Glutamatergic neuron (in vitro differentiated cells): ENCODE measurements at regions not wholly inside any gene's neighbourhood (a gene's known extent, or its start where the extent isn't known, plus 50 kb on each side); places are given as distances from the start of the nearest gene placed in this dataset.

Source experiments
- DNase-seq: peaks from one replicate; pipeline ENCODE4 v3.0.0; 2022
- H3K27ac Mint-ChIP-seq: one replicate; pipeline ENCODE4 v1.8.0; 2020; ENCODE audit warnings: mild to moderate bottlenecking, mixed read lengths, inconsistent platforms; ENCODE audit not compliant: unreplicated experiment
- H3K27me3 Mint-ChIP-seq: one replicate; pipeline ENCODE4 v1.8.0; 2020; ENCODE audit warnings: mild to moderate bottlenecking, moderate library complexity, mixed read lengths, inconsistent platforms; ENCODE audit not compliant: unreplicated experiment
- H3K36me3 Mint-ChIP-seq: one replicate; pipeline ENCODE4 v1.8.0; 2020; ENCODE audit warnings: mild to moderate bottlenecking, mixed read lengths, inconsistent platforms; ENCODE audit not compliant: unreplicated experiment
- H3K4me1 Mint-ChIP-seq: one replicate; pipeline ENCODE4 v1.8.0; 2020; ENCODE audit warnings: mild to moderate bottlenecking, low read depth, mixed read lengths, inconsistent platforms; ENCODE audit not compliant: unreplicated experiment
- H3K4me3 Mint-ChIP-seq: one replicate; pipeline ENCODE4 v1.8.0; 2020; ENCODE audit warnings: mild to moderate bottlenecking, mixed read lengths, inconsistent platforms; ENCODE audit not compliant: unreplicated experiment
- H3K9me3 Mint-ChIP-seq: one replicate; pipeline ENCODE4 v1.8.0; 2020; ENCODE audit warnings: mild to moderate bottlenecking, moderate library complexity, mixed read lengths, inconsistent platforms; ENCODE audit not compliant: unreplicated experiment
- TF ChIP-seq, protein P1 (sequence below): fragments of 200-600 bp; sonication (generic); IDR thresholded peaks from one replicate; pipeline ENCODE4 v1.5.0; 2021; ENCODE audit not compliant: partially characterized antibody, unreplicated experiment

DNA sequence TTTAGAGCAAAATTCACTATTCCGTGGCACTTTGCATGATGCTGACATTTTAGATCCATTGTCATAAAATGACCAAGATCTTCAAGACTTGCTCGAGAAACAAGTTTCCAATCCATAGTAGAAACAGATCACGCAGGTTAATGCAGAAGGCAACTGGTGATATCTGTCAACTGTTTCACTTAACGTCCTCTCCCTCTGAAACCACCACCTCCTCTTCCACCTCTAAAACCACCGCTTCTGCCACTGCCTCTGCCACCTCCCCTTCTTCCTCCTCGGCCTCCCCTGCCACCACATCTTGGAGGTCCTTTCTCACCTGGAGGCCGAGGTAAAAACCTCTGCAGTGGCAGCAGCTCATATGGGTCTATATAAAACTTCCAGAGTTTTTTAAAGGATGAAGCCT, 84.6 kb upstream of the IRF2 start:
- H3K36me3 Mint-ChIP-seq: no peaks in the 10 kb centered on the region
- H3K27ac Mint-ChIP-seq: no peak overlapping the region
- DNase-seq: no peak
- H3K4me1 Mint-ChIP-seq: no peaks in the 10 kb centered on the region
- no peaks in the 10 kb centered on the region for H3K9me3 Mint-ChIP-seq
- no peaks in the 10 kb centered on the region for H3K27me3 Mint-ChIP-seq
- no peak overlapping the region for H3K4me3 Mint-ChIP-seq
- TF ChIP-seq, protein P1, sequence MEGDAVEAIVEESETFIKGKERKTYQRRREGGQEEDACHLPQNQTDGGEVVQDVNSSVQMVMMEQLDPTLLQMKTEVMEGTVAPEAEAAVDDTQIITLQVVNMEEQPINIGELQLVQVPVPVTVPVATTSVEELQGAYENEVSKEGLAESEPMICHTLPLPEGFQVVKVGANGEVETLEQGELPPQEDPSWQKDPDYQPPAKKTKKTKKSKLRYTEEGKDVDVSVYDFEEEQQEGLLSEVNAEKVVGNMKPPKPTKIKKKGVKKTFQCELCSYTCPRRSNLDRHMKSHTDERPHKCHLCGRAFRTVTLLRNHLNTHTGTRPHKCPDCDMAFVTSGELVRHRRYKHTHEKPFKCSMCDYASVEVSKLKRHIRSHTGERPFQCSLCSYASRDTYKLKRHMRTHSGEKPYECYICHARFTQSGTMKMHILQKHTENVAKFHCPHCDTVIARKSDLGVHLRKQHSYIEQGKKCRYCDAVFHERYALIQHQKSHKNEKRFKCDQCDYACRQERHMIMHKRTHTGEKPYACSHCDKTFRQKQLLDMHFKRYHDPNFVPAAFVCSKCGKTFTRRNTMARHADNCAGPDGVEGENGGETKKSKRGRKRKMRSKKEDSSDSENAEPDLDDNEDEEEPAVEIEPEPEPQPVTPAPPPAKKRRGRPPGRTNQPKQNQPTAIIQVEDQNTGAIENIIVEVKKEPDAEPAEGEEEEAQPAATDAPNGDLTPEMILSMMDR: no peak

DNA sequence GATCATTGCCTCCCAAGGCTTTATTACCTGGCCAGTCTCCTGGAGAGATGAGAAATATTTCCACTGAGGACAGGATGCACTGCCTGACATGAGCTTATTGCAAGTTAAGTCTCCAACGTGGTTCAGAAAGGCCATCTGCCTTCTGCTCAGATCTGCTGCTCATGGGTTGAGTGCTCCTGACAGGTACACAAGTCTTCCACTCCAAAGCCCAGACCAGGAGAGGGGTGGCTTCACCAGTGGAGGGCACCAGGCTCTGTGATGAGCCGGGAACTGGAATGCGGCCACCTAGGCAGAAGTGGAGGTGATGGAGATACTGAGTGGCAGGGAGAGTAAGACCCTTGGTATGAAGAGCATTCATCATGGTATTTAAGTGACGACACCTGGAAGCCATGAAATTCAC, 79.5 kb upstream of the IRF2 start:
- TF ChIP-seq, protein P1: no peak
- no peaks in the 10 kb centered on the region for H3K27me3 Mint-ChIP-seq
- no peak overlapping the region for H3K4me3 Mint-ChIP-seq
- H3K9me3 Mint-ChIP-seq: peaks cover 7% of the 10 kb centered on the region
- DNase-seq: no peak
- H3K36me3 Mint-ChIP-seq: no peaks in the 10 kb centered on the region
- no peaks in the 10 kb centered on the region for H3K4me1 Mint-ChIP-seq
- H3K27ac Mint-ChIP-seq: no peak overlapping the region

DNA sequence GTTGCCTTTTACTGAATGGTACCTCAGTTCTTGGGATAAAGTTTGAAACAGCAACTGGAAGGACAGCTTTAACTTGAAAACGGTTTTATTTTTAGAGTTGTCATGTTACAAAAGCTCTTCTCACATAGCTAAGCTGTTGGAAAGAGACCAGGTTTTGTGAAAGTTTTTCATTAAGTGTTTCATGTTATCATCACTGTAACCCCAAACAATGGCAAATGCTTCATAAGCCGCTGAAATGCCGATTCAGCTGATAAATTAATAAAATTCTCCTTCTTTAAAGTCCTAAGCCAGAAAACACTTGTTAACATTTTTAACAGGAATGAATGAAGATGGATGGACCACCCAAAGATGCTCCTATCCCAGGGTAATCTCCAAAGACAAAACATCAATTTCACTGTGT, 76.1 kb upstream of the IRF2 start:
- no peak for DNase-seq
- Mint-ChIP-seq H3K4me1 (no peaks in the 10 kb centered on the region), H3K9me3 (peaks cover 7% of the 10 kb centered on the region), H3K36me3 (no peaks in the 10 kb centered on the region), H3K27ac (no peak overlapping the region), H3K27me3 (no peaks in the 10 kb centered on the region), H3K4me3 (no peak overlapping the region)
- TF ChIP-seq, protein P1: no peak

DNA sequence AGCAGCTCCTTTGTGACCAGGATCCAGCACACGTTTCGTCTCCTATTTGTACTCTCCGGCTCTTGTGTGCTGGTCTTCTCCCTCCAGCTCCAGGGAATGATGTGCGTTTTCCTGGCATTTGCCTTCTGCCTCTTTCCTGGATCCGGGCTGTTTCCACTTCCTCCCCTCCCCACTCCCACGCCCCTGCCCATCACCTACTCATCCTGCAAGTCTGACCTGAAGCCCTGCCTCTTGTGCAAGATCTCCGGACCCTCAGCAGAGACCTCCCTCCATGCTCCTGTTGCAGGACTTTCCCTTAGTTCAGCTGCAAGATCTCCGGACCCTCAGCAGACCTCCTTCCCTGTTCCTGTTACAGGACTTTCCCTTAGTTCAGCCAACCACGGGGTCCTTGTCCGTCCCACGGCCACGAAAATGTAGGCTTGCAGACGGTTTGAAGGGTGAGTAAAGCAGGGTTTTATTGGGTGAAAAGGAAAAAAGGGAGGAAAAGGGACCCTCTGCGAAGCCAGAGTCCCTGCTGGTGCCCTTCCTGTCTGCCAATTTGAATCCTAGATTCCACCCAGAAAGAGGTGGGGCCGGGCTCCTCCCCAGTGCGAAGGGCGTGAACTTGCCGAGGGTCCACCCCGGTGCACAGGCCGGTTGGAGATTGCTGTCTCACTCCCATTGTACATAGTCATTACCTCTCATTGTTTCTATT, 74.4 kb upstream of the IRF2 start:
- Mint-ChIP-seq H3K4me3 (no peak overlapping the region), H3K9me3 (peaks cover 7% of the 10 kb centered on the region), H3K27ac (no peak overlapping the region), H3K36me3 (no peaks in the 10 kb centered on the region), H3K4me1 (no peaks in the 10 kb centered on the region), H3K27me3 (no peaks in the 10 kb centered on the region)
- TF ChIP-seq, protein P1: no peak
- DNase-seq: no peak

DNA sequence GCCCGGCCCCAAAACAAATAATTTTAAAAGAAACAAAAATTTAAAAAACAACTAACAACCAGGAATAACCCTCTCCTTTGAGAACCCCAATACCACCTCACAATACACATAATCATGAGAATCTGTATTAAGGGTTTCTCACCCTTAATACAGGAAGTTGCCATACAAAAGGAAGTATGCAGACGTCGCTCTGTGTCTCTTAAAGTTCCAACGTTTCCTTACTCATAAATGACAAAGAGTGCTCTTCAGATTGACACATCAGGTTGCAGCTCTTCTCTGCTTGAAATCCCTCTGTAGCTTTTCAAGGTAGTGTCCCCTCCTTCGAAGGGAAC, 73.9 kb upstream of the IRF2 start:
- TF ChIP-seq, protein P1: no peak
- Mint-ChIP-seq H3K4me3 (no peak overlapping the region), H3K27me3 (no peaks in the 10 kb centered on the region), H3K9me3 (peaks cover 7% of the 10 kb centered on the region), H3K36me3 (no peaks in the 10 kb centered on the region), H3K27ac (no peak overlapping the region), H3K4me1 (no peaks in the 10 kb centered on the region)
- DNase-seq: no peak
